AG04449 (cell line): ENCODE measurements at regions not wholly inside any gene's neighbourhood (a gene's known extent, or its start where the extent isn't known, plus 50 kb on each side); places are given as distances from the start of the nearest gene placed in this dataset.

Experiments
- CTCF ChIA-PET: fragments of 350-600 bp; formaldehyde crosslinking; extraction: SDS; loops from one replicate; lab custom pipeline; 2021; ENCODE audit warnings: antibody characterized with exemption; lab: Yijun Ruan, JAX
- POLR2A ChIA-PET: fragments of 400-600, 350-600 bp; formaldehyde crosslinking; extraction: SDS; loops from one replicate; lab custom pipeline; 2020; ENCODE audit warnings: antibody characterized with exemption, inconsistent platforms; lab: Yijun Ruan, JAX
- DNase-seq: peaks from one replicate; pipeline ENCODE4 v3.0.0-alpha.2; 2010; ENCODE audit warnings: low read depth, low spot score
- H3K4me3 ChIP-seq: 2 replicates; pipeline ENCODE4 v1.5.1; 2011; ENCODE audit warnings: low read depth, mild to moderate bottlenecking, control low read depth, low read length
- CTCF ChIP-seq: IDR thresholded peaks from one replicate; pipeline ENCODE4 v1.5.1; 2011; ENCODE audit warnings: mild to moderate bottlenecking, moderate library complexity, low read length, control low read depth, inconsistent platforms; ENCODE audit not compliant: insufficient read depth; ENCODE audit errors: missing control alignments

- POLR2A ChIA-PET, result no interaction called here
- peak; percentile 91 for DNase-seq
- H3K4me3 ChIP-seq, result no peak overlapping the region
- CTCF ChIA-PET, result interaction anchor here (0.5 to 2.0 kb wide), 3 partner anchors 22 to 198 kb away, joined by 3 to 13 read pairs (median 3); no protein-coding TSS in a partner anchor
- no peak for TF ChIP-seq CTCF
Measured at GRCh38 chr5:68484307-68485068, 268.9 kb downstream of the PIK3R1 start.

- no peak overlapping the region for H3K4me3 ChIP-seq
- DNase-seq, result no peak
- CTCF ChIA-PET, result no interaction called here
- POLR2A ChIA-PET, result no interaction called here
- TF ChIP-seq CTCF, result no peak
Measured at GRCh38 chr5:68489556-68489955, 274.0 kb downstream of the PIK3R1 start.

GRCh38 chr5:68490406-68490805 is 274.9 kb downstream of the PIK3R1 start:
- DNase-seq, result no peak

GRCh38 chr5:68494771-68495170 is 279.2 kb downstream of the PIK3R1 start:
- CTCF ChIA-PET, result no interaction called here
- TF ChIP-seq CTCF, result no peak
- POLR2A ChIA-PET, result no interaction called here
- DNase-seq, result no peak
- H3K4me3 ChIP-seq, result no peak overlapping the region

More at GRCh38 chr5:68490406-68490805, 274.9 kb downstream of the PIK3R1 start:
- no peak overlapping the region for H3K4me3 ChIP-seq
- POLR2A ChIA-PET, result no interaction called here
- TF ChIP-seq CTCF, result no peak
- CTCF ChIA-PET, result no interaction called here

- H3K4me3 ChIP-seq, result no peak overlapping the region
- POLR2A ChIA-PET, result no interaction called here
- no peak for TF ChIP-seq CTCF
- CTCF ChIA-PET, result no interaction called here
- peak; percentile 28 for DNase-seq
Measured at GRCh38 chr5:68499987-68500386, 284.4 kb downstream of the PIK3R1 start.

GRCh38 chr5:68500813-68501212 is 285.3 kb downstream of the PIK3R1 start:
- ChIA-PET CTCF (no interaction called here), POLR2A (no interaction called here)
- no peak for DNase-seq
- TF ChIP-seq CTCF, result no peak
- no peak overlapping the region for H3K4me3 ChIP-seq
